ENCODE measurements at regions not wholly inside any gene's neighbourhood (a gene's known extent, or its start where the extent isn't known, plus 50 kb on each side); places are given as distances from the start of the nearest gene placed in this dataset.

DNA sequence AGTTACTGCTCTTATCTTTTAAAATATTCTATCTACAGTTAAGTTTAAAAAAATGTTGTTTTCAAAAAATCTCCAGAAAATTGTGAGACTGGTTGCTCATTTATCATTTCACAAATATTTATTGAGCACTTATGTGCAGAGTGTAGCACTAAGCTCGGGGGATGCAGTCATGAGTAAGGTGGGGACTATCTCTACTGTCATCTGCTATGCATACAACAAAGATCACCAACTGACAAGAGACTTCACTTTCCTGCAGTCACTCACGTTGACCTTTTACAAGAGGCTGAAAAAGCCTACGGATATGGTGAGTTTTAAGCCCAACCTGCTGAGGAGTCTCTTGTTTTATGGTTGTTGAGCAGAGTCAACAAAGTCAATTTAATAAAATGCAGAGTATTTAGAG is 392.5 kb downstream of the KLF12 start:
- DNase-seq = no peak
- no peaks in the 10 kb centered on the region for H3K27me3 Mint-ChIP-seq (ENCODE audit: insufficient read depth, unreplicated experiment)
- ChIA-PET POLR2A (no interaction called here), CTCF (no interaction called here)
- intact Hi-C loops (cut with micrococcal nuclease; ENCODE audit: unreplicated experiment) = no loop called here
- H3K4me1 Mint-ChIP-seq (ENCODE audit: low read depth, unreplicated experiment) = no peaks in the 10 kb centered on the region
- H3K4me1 ChIP-seq = no peaks in the 10 kb centered on the region
- no peak overlapping the region for H3K4me3 ChIP-seq (ENCODE audit: low read depth, low read length)
- H3K36me3 Mint-ChIP-seq (ENCODE audit: insufficient read depth, unreplicated experiment) = no peaks in the 10 kb centered on the region
- H3K4me3 Mint-ChIP-seq (ENCODE audit: unreplicated experiment) = no peak overlapping the region
- no peak overlapping the region for H3K27ac Mint-ChIP-seq (ENCODE audit: unreplicated experiment)
- H3K9me3 ChIP-seq = no peaks in the 10 kb centered on the region
- no peaks in the 10 kb centered on the region for H3K27me3 ChIP-seq (replicated peaks; ENCODE audit: control insufficient read depth, insufficient read depth, low read length)
- TF ChIP-seq, protein P1, sequence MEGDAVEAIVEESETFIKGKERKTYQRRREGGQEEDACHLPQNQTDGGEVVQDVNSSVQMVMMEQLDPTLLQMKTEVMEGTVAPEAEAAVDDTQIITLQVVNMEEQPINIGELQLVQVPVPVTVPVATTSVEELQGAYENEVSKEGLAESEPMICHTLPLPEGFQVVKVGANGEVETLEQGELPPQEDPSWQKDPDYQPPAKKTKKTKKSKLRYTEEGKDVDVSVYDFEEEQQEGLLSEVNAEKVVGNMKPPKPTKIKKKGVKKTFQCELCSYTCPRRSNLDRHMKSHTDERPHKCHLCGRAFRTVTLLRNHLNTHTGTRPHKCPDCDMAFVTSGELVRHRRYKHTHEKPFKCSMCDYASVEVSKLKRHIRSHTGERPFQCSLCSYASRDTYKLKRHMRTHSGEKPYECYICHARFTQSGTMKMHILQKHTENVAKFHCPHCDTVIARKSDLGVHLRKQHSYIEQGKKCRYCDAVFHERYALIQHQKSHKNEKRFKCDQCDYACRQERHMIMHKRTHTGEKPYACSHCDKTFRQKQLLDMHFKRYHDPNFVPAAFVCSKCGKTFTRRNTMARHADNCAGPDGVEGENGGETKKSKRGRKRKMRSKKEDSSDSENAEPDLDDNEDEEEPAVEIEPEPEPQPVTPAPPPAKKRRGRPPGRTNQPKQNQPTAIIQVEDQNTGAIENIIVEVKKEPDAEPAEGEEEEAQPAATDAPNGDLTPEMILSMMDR (IDR thresholded peaks at IDR 0.05; ENCODE audit: insufficient read depth in 1 of 2, low read depth in 1 of 2, low read length in 1 of 2, severe bottlenecking in 1 of 2, unreplicated experiment in 1 of 2) = no peak
- H3K9me3 Mint-ChIP-seq (ENCODE audit: unreplicated experiment) = no peaks in the 10 kb centered on the region
- no peaks in the 10 kb centered on the region for H3K36me3 ChIP-seq (ENCODE audit: control insufficient read depth, insufficient read depth, low read length)
- no TSS peak for BruUV-seq (replicated peaks)

- H3K4me1 ChIP-seq = no peaks in the 10 kb centered on the region
- intact Hi-C loops (cut with micrococcal nuclease; ENCODE audit: unreplicated experiment) = no loop called here
- H3K4me1 Mint-ChIP-seq (ENCODE audit: low read depth, unreplicated experiment) = no peaks in the 10 kb centered on the region
- no peaks in the 10 kb centered on the region for H3K27me3 ChIP-seq (replicated peaks; ENCODE audit: control insufficient read depth, insufficient read depth, low read length)
- no peak for DNase-seq
- H3K27ac Mint-ChIP-seq (ENCODE audit: unreplicated experiment) = no peak overlapping the region
- no TSS peak for BruUV-seq (replicated peaks)
- no peaks in the 10 kb centered on the region for H3K36me3 ChIP-seq (ENCODE audit: control insufficient read depth, insufficient read depth, low read length)
- no peak overlapping the region for H3K4me3 ChIP-seq (ENCODE audit: low read depth, low read length)
- ChIA-PET POLR2A (no interaction called here), CTCF (no interaction called here)
- H3K9me3 ChIP-seq = no peaks in the 10 kb centered on the region
- no peaks in the 10 kb centered on the region for H3K27me3 Mint-ChIP-seq (ENCODE audit: insufficient read depth, unreplicated experiment)
- H3K36me3 Mint-ChIP-seq (ENCODE audit: insufficient read depth, unreplicated experiment) = no peaks in the 10 kb centered on the region
- TF ChIP-seq, protein P1 (IDR thresholded peaks at IDR 0.05; ENCODE audit: insufficient read depth in 1 of 2, low read depth in 1 of 2, low read length in 1 of 2, severe bottlenecking in 1 of 2, unreplicated experiment in 1 of 2) = no peak
- H3K4me3 Mint-ChIP-seq (ENCODE audit: unreplicated experiment) = no peak overlapping the region
- H3K9me3 Mint-ChIP-seq (ENCODE audit: unreplicated experiment) = no peaks in the 10 kb centered on the region
Measured at GRCh38 chr13:73741111-73741510, 393.1 kb downstream of the KLF12 start.

DNA sequence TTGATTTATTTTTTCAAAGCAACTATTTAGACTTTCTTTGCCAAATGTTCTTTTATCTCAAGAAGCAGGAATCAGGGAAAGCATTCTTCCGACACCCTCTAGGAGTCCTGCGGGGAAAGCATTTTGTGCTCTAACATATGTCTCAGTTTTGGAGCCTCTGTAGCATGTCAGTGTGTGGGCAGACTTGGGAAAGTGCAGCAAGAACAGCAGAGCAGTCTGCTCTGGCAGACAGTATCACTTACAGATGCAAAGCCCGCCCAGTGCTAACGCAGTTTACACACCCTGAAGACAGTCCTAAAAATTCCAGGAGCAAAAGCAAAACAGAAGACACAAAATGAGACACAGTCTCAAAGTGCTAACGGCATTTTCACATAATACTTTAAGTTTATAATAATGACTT is 393.5 kb downstream of the KLF12 start:
- DNase-seq = no peak
- ChIA-PET CTCF (no interaction called here), POLR2A (no interaction called here)
- Mint-ChIP-seq H3K27me3 (ENCODE audit: insufficient read depth, unreplicated experiment) (no peaks in the 10 kb centered on the region), H3K9me3 (ENCODE audit: unreplicated experiment) (no peaks in the 10 kb centered on the region), H3K36me3 (ENCODE audit: insufficient read depth, unreplicated experiment) (no peaks in the 10 kb centered on the region), H3K4me3 (ENCODE audit: unreplicated experiment) (no peak overlapping the region), H3K4me1 (ENCODE audit: low read depth, unreplicated experiment) (no peaks in the 10 kb centered on the region), H3K27ac (ENCODE audit: unreplicated experiment) (no peak overlapping the region)
- no peaks in the 10 kb centered on the region for H3K4me1 ChIP-seq
- H3K36me3 ChIP-seq (ENCODE audit: control insufficient read depth, insufficient read depth, low read length) = no peaks in the 10 kb centered on the region
- no peaks in the 10 kb centered on the region for H3K27me3 ChIP-seq (replicated peaks; ENCODE audit: control insufficient read depth, insufficient read depth, low read length)
- H3K9me3 ChIP-seq = no peaks in the 10 kb centered on the region
- BruUV-seq (replicated peaks) = no TSS peak
- intact Hi-C loops (cut with micrococcal nuclease; ENCODE audit: unreplicated experiment) = no loop called here
- H3K4me3 ChIP-seq (ENCODE audit: low read depth, low read length) = no peak overlapping the region
- TF ChIP-seq, protein P1 (IDR thresholded peaks at IDR 0.05; ENCODE audit: insufficient read depth in 1 of 2, low read depth in 1 of 2, low read length in 1 of 2, severe bottlenecking in 1 of 2, unreplicated experiment in 1 of 2) = no peak

Measured in Caco-2 (cell line).